ENCODE measurements at regions not wholly inside any gene's neighbourhood (a gene's known extent, or its start where the extent isn't known, plus 50 kb on each side); places are given as distances from the start of the nearest gene placed in this dataset.
"Not testable (repeated sequence)": the region's sequence is repeated elsewhere in the genome, so short reads cannot be mapped to it uniquely, and the experiment has no call there.

GRCh38 chr15:22134941-22135566 lies 54.7 kb downstream of the OR4M2 start:
- H3K9me3 ChIP-seq (ENCODE audit: low read length); H3K9me2 ChIP-seq (ENCODE audit: insufficient read depth, low read length); H4K20me1 ChIP-seq (ENCODE audit: insufficient read depth, low read length); H3K4me2 ChIP-seq (ENCODE audit: low read length); H3K36me3 ChIP-seq (ENCODE audit: insufficient read depth, low read length); H3K27ac ChIP-seq (ENCODE audit: low read depth, low read length, poor library complexity, severe bottlenecking); H3K4me1 ChIP-seq (ENCODE audit: insufficient read depth, low read length, poor library complexity, severe bottlenecking); POLR2A ChIA-PET; intact Hi-C loops (cut with micrococcal nuclease; ENCODE audit: unreplicated experiment); CTCF ChIA-PET (ENCODE audit: unreplicated experiment); H3K79me2 ChIP-seq (ENCODE audit: insufficient read depth, low read depth, low read length); DNase-seq (ENCODE audit: low spot score); H2AFZ ChIP-seq (ENCODE audit: low read length); BruUV-seq (replicated peaks); H3K4me3 ChIP-seq (ENCODE audit: low read depth, low read length, poor library complexity, severe bottlenecking): not testable (repeated sequence)

DNA sequence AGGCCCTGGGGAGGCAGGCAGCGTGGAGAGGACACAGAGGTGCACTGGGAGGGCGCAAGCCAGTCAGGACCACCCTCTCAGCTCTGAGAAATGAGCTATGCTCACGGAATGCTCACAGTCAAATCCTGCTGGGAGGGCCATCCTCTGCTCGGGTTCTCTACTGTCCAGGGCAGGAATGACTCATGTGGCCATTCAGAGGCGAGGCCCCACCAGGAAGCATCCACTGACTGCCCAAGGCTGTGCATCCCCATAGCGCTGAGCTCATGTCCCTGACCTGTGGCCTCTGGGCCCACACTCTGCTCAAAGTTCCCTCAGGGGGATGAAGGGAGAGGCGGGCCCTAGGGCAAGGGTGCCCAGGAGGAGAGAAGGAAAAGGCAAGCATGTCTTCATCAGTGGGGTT lies 57.2 kb downstream of the OR4M2 start:
- H3K9me3 ChIP-seq (ENCODE audit: low read length); H4K20me1 ChIP-seq (ENCODE audit: insufficient read depth, low read length); H3K36me3 ChIP-seq (ENCODE audit: insufficient read depth, low read length); DNase-seq (ENCODE audit: low spot score); H3K4me3 ChIP-seq (ENCODE audit: low read depth, low read length, poor library complexity, severe bottlenecking); H3K79me2 ChIP-seq (ENCODE audit: insufficient read depth, low read depth, low read length); H2AFZ ChIP-seq (ENCODE audit: low read length); H3K4me1 ChIP-seq (ENCODE audit: insufficient read depth, low read length, poor library complexity, severe bottlenecking); intact Hi-C loops (cut with micrococcal nuclease; ENCODE audit: unreplicated experiment); BruUV-seq (replicated peaks); POLR2A ChIA-PET; H3K9me2 ChIP-seq (ENCODE audit: insufficient read depth, low read length); H3K4me2 ChIP-seq (ENCODE audit: low read length); H3K27ac ChIP-seq (ENCODE audit: low read depth, low read length, poor library complexity, severe bottlenecking); CTCF ChIA-PET (ENCODE audit: unreplicated experiment): not testable (repeated sequence)

DNA sequence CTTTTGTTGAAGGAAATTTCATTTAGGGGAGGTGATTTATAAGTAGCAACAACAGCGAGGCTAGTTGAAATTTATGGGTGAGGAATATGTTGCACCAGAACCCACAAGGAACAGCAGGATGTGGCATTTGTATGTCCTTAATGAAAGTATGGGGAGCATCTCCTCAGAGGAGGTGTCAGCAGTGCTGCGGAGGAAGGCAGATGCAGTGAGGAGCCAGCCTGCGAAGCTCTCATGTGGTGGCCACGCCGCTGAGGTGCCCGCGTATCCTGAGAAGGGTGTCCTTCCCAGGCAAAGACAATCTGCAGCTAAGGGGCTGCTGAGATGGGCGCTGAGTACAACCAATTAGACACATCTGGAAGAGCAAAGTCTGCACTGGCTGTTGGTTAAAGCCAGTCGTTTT lies 60.8 kb downstream of the OR4M2 start:
- H3K9me3 ChIP-seq (ENCODE audit: low read length); H3K4me2 ChIP-seq (ENCODE audit: low read length); H3K36me3 ChIP-seq (ENCODE audit: insufficient read depth, low read length); H4K20me1 ChIP-seq (ENCODE audit: insufficient read depth, low read length); intact Hi-C loops (cut with micrococcal nuclease; ENCODE audit: unreplicated experiment); H3K27ac ChIP-seq (ENCODE audit: low read depth, low read length, poor library complexity, severe bottlenecking); H2AFZ ChIP-seq (ENCODE audit: low read length); H3K4me3 ChIP-seq (ENCODE audit: low read depth, low read length, poor library complexity, severe bottlenecking); H3K79me2 ChIP-seq (ENCODE audit: insufficient read depth, low read depth, low read length); POLR2A ChIA-PET; BruUV-seq (replicated peaks); H3K9me2 ChIP-seq (ENCODE audit: insufficient read depth, low read length); DNase-seq (ENCODE audit: low spot score); H3K4me1 ChIP-seq (ENCODE audit: insufficient read depth, low read length, poor library complexity, severe bottlenecking); CTCF ChIA-PET (ENCODE audit: unreplicated experiment): not testable (repeated sequence)

GRCh38 chr15:22148109-22148508 lies 67.8 kb downstream of the OR4M2 start:
- H3K27ac ChIP-seq (ENCODE audit: low read depth, low read length, poor library complexity, severe bottlenecking); DNase-seq (ENCODE audit: low spot score); H3K79me2 ChIP-seq (ENCODE audit: insufficient read depth, low read depth, low read length); H3K4me1 ChIP-seq (ENCODE audit: insufficient read depth, low read length, poor library complexity, severe bottlenecking); POLR2A ChIA-PET; intact Hi-C loops (cut with micrococcal nuclease; ENCODE audit: unreplicated experiment); H3K9me3 ChIP-seq (ENCODE audit: low read length); H3K4me2 ChIP-seq (ENCODE audit: low read length); H2AFZ ChIP-seq (ENCODE audit: low read length); H3K36me3 ChIP-seq (ENCODE audit: insufficient read depth, low read length); H3K4me3 ChIP-seq (ENCODE audit: low read depth, low read length, poor library complexity, severe bottlenecking); BruUV-seq (replicated peaks); CTCF ChIA-PET (ENCODE audit: unreplicated experiment); H4K20me1 ChIP-seq (ENCODE audit: insufficient read depth, low read length); H3K9me2 ChIP-seq (ENCODE audit: insufficient read depth, low read length): not testable (repeated sequence)

- H3K9me3 ChIP-seq (ENCODE audit: low read length); H2AFZ ChIP-seq (ENCODE audit: low read length); DNase-seq (ENCODE audit: low spot score); H3K4me2 ChIP-seq (ENCODE audit: low read length); H3K36me3 ChIP-seq (ENCODE audit: insufficient read depth, low read length); intact Hi-C loops (cut with micrococcal nuclease; ENCODE audit: unreplicated experiment); CTCF ChIA-PET (ENCODE audit: unreplicated experiment); H3K9me2 ChIP-seq (ENCODE audit: insufficient read depth, low read length); BruUV-seq (replicated peaks); H3K27ac ChIP-seq (ENCODE audit: low read depth, low read length, poor library complexity, severe bottlenecking); H4K20me1 ChIP-seq (ENCODE audit: insufficient read depth, low read length); POLR2A ChIA-PET; H3K4me3 ChIP-seq (ENCODE audit: low read depth, low read length, poor library complexity, severe bottlenecking); H3K79me2 ChIP-seq (ENCODE audit: insufficient read depth, low read depth, low read length); H3K4me1 ChIP-seq (ENCODE audit: insufficient read depth, low read length, poor library complexity, severe bottlenecking): not testable (repeated sequence)
Measured at GRCh38 chr15:22158243-22158642, 77.9 kb downstream of the OR4M2 start.

DNA sequence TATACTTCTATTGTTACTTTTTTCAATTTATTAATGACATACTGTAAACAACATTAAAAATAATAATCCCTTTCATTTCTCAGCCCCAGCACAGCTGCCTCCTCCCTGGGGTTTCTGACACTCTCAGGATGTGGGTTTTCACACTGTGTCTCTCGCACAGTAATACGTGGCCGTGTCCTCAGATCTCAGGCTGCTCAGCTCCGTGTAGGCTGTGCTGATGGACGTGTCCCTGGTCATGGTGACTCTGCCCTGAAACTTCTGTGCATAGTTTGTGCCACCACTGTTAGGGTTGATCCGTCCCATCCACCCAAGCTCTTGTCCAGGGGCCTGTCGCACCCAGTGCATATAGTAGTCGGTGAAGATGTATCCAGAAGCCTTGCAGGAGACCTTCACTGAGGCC lies 80.0 kb downstream of the OR4M2 start:
- H4K20me1 ChIP-seq (ENCODE audit: insufficient read depth, low read length); H3K9me2 ChIP-seq (ENCODE audit: insufficient read depth, low read length); H3K4me2 ChIP-seq (ENCODE audit: low read length); POLR2A ChIA-PET; H3K9me3 ChIP-seq (ENCODE audit: low read length); DNase-seq (ENCODE audit: low spot score); intact Hi-C loops (cut with micrococcal nuclease; ENCODE audit: unreplicated experiment); H3K79me2 ChIP-seq (ENCODE audit: insufficient read depth, low read depth, low read length); H3K27ac ChIP-seq (ENCODE audit: low read depth, low read length, poor library complexity, severe bottlenecking); H3K36me3 ChIP-seq (ENCODE audit: insufficient read depth, low read length); H2AFZ ChIP-seq (ENCODE audit: low read length); CTCF ChIA-PET (ENCODE audit: unreplicated experiment); H3K4me1 ChIP-seq (ENCODE audit: insufficient read depth, low read length, poor library complexity, severe bottlenecking); H3K4me3 ChIP-seq (ENCODE audit: low read depth, low read length, poor library complexity, severe bottlenecking); BruUV-seq (replicated peaks): not testable (repeated sequence)

GRCh38 chr15:22160741-22161140 lies 80.4 kb downstream of the OR4M2 start:
- H3K4me2 ChIP-seq (ENCODE audit: low read length); BruUV-seq (replicated peaks); H3K9me3 ChIP-seq (ENCODE audit: low read length); H2AFZ ChIP-seq (ENCODE audit: low read length); H3K9me2 ChIP-seq (ENCODE audit: insufficient read depth, low read length); intact Hi-C loops (cut with micrococcal nuclease; ENCODE audit: unreplicated experiment); H3K79me2 ChIP-seq (ENCODE audit: insufficient read depth, low read depth, low read length); DNase-seq (ENCODE audit: low spot score); POLR2A ChIA-PET; H4K20me1 ChIP-seq (ENCODE audit: insufficient read depth, low read length); H3K36me3 ChIP-seq (ENCODE audit: insufficient read depth, low read length); CTCF ChIA-PET (ENCODE audit: unreplicated experiment); H3K4me3 ChIP-seq (ENCODE audit: low read depth, low read length, poor library complexity, severe bottlenecking); H3K4me1 ChIP-seq (ENCODE audit: insufficient read depth, low read length, poor library complexity, severe bottlenecking); H3K27ac ChIP-seq (ENCODE audit: low read depth, low read length, poor library complexity, severe bottlenecking): not testable (repeated sequence)

Measured in OCI-LY7 (cell line).